ENCODE measurements at regions not wholly inside any gene's neighbourhood (a gene's known extent, or its start where the extent isn't known, plus 50 kb on each side); places are given as distances from the start of the nearest gene placed in this dataset.
"Not testable (repeated sequence)": the region's sequence is repeated elsewhere in the genome, so short reads cannot be mapped to it uniquely, and the experiment has no call there.

- in situ Hi-C loops (cut with HindIII; ENCODE audit: low sequenced_read_pairs) = no loop called here
Measured at GRCh38 chr16:27638833-27639560, 89.1 kb downstream of the KATNIP start.

- in situ Hi-C loops (cut with HindIII; ENCODE audit: low sequenced_read_pairs) = no loop called here
Measured at GRCh38 chr16:27639561-27640276, 89.8 kb downstream of the KATNIP start.

- in situ Hi-C loops (cut with HindIII; ENCODE audit: low sequenced_read_pairs) = no loop called here
Measured at GRCh38 chr16:27640277-27640600, 90.3 kb downstream of the KATNIP start.

- in situ Hi-C loops (cut with HindIII; ENCODE audit: low sequenced_read_pairs) = no loop called here
Measured at GRCh38 chr16:27641260-27641659, 91.3 kb downstream of the KATNIP start.

GRCh38 chr16:27641734-27642415 lies 91.9 kb downstream of the KATNIP start:
- in situ Hi-C loops (cut with HindIII; ENCODE audit: low sequenced_read_pairs) = not testable (repeated sequence)

GRCh38 chr16:27642756-27643155 lies 92.8 kb downstream of the KATNIP start:
- in situ Hi-C loops (cut with HindIII; ENCODE audit: low sequenced_read_pairs) = no loop called here

GRCh38 chr16:27644165-27644564 lies 94.2 kb downstream of the KATNIP start:
- in situ Hi-C loops (cut with HindIII; ENCODE audit: low sequenced_read_pairs) = no loop called here

GRCh38 chr16:27645396-27645795 lies 95.5 kb downstream of the KATNIP start:
- in situ Hi-C loops (cut with HindIII; ENCODE audit: low sequenced_read_pairs) = no loop called here

- in situ Hi-C loops (cut with HindIII; ENCODE audit: low sequenced_read_pairs) = no loop called here
Measured at GRCh38 chr16:27646806-27647205, 96.9 kb downstream of the KATNIP start.

GRCh38 chr16:27649021-27649420 lies 99.1 kb downstream of the KATNIP start:
- in situ Hi-C loops (cut with HindIII; ENCODE audit: low sequenced_read_pairs) = no loop called here

GRCh38 chr16:27650073-27650701 lies 100.2 kb downstream of the KATNIP start:
- in situ Hi-C loops (cut with HindIII; ENCODE audit: low sequenced_read_pairs) = no loop called here

GRCh38 chr16:27651301-27651700 lies 101.4 kb downstream of the KATNIP start:
- in situ Hi-C loops (cut with HindIII; ENCODE audit: low sequenced_read_pairs) = no loop called here

- in situ Hi-C loops (cut with HindIII; ENCODE audit: low sequenced_read_pairs) = no loop called here
Measured at GRCh38 chr16:27657811-27658210, 107.9 kb downstream of the KATNIP start.

GRCh38 chr16:27660507-27660906 lies 110.6 kb downstream of the KATNIP start:
- in situ Hi-C loops (cut with HindIII; ENCODE audit: low sequenced_read_pairs) = loop anchor here (5.0 kb wide), 2 partner anchors 33 to 52 kb away; no protein-coding TSS in a partner anchor

- in situ Hi-C loops (cut with HindIII; ENCODE audit: low sequenced_read_pairs) = loop anchor here (5.0 kb wide), 2 partner anchors 36 to 49 kb away; no protein-coding TSS in a partner anchor
Measured at GRCh38 chr16:27663235-27663634, 113.3 kb downstream of the KATNIP start.

GRCh38 chr16:27665881-27666280 lies 115.9 kb downstream of the KATNIP start:
- in situ Hi-C loops (cut with HindIII; ENCODE audit: low sequenced_read_pairs) = no loop called here

- in situ Hi-C loops (cut with HindIII; ENCODE audit: low sequenced_read_pairs) = no loop called here
Measured at GRCh38 chr16:27670071-27670810, 120.3 kb downstream of the KATNIP start.

GRCh38 chr16:27671410-27671809 lies 121.5 kb downstream of the KATNIP start:
- in situ Hi-C loops (cut with HindIII; ENCODE audit: low sequenced_read_pairs) = no loop called here

- in situ Hi-C loops (cut with HindIII; ENCODE audit: low sequenced_read_pairs) = no loop called here
Measured at GRCh38 chr16:27676839-27677238, 126.9 kb downstream of the KATNIP start.

GRCh38 chr16:27677263-27677662 lies 127.3 kb downstream of the KATNIP start:
- in situ Hi-C loops (cut with HindIII; ENCODE audit: low sequenced_read_pairs) = no loop called here

- in situ Hi-C loops (cut with HindIII; ENCODE audit: low sequenced_read_pairs) = no loop called here
Measured at GRCh38 chr16:27678955-27679354, 129.0 kb downstream of the KATNIP start.
